ENCODE measurements at regions not wholly inside any gene's neighbourhood (a gene's known extent, or its start where the extent isn't known, plus 50 kb on each side); places are given as distances from the start of the nearest gene placed in this dataset.
A peak's percentile ranks its signal among the peaks of the same experiment; 100 is the strongest.

DNA sequence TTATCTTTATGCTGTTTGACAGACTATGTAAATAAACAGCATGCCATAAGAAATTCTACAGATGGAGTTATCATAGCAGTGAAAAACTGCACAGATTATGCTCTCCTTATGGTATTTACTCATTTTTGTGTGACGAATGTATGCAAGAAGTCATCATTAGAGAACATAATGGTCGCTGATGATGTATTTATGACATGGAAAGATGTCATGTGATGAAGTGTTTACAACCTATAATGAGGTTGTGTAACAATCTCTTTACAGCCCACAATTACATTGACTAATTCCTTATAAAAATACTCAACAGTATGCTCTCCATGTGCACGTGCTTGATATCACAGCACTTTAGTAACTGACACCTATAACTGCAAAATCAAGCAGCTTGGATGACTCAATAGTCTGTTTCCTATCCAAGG lies 192.4 kb downstream of the BMP2 start (continued):
- TF ChIP-seq, protein P1, sequence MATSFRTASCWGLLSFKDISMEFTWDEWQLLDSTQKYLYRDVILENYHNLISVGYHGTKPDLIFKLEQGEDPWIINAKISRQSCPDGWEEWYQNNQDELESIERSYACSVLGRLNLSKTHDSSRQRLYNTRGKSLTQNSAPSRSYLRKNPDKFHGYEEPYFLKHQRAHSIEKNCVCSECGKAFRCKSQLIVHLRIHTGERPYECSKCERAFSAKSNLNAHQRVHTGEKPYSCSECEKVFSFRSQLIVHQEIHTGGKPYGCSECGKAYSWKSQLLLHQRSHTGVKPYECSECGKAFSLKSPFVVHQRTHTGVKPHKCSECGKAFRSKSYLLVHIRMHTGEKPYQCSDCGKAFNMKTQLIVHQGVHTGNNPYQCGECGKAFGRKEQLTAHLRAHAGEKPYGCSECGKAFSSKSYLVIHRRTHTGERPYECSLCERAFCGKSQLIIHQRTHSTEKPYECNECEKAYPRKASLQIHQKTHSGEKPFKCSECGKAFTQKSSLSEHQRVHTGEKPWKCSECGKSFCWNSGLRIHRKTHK (tag by site-specific recombination; IDR thresholded peaks at IDR 0.05) = no peak
- TF ChIP-seq, protein P2, sequence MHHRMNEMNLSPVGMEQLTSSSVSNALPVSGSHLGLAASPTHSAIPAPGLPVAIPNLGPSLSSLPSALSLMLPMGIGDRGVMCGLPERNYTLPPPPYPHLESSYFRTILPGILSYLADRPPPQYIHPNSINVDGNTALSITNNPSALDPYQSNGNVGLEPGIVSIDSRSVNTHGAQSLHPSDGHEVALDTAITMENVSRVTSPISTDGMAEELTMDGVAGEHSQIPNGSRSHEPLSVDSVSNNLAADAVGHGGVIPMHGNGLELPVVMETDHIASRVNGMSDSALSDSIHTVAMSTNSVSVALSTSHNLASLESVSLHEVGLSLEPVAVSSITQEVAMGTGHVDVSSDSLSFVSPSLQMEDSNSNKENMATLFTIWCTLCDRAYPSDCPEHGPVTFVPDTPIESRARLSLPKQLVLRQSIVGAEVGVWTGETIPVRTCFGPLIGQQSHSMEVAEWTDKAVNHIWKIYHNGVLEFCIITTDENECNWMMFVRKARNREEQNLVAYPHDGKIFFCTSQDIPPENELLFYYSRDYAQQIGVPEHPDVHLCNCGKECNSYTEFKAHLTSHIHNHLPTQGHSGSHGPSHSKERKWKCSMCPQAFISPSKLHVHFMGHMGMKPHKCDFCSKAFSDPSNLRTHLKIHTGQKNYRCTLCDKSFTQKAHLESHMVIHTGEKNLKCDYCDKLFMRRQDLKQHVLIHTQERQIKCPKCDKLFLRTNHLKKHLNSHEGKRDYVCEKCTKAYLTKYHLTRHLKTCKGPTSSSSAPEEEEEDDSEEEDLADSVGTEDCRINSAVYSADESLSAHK (tag by site-specific recombination; IDR thresholded peaks at IDR 0.05) = no peak
- TF ChIP-seq ZNF16 (tag by site-specific recombination; IDR thresholded peaks at IDR 0.05; ENCODE audit: low read depth) = no peak
- TF ChIP-seq ZNF623 (tag by site-specific recombination; IDR thresholded peaks at IDR 0.05) = no peak
- TF ChIP-seq, protein P3, sequence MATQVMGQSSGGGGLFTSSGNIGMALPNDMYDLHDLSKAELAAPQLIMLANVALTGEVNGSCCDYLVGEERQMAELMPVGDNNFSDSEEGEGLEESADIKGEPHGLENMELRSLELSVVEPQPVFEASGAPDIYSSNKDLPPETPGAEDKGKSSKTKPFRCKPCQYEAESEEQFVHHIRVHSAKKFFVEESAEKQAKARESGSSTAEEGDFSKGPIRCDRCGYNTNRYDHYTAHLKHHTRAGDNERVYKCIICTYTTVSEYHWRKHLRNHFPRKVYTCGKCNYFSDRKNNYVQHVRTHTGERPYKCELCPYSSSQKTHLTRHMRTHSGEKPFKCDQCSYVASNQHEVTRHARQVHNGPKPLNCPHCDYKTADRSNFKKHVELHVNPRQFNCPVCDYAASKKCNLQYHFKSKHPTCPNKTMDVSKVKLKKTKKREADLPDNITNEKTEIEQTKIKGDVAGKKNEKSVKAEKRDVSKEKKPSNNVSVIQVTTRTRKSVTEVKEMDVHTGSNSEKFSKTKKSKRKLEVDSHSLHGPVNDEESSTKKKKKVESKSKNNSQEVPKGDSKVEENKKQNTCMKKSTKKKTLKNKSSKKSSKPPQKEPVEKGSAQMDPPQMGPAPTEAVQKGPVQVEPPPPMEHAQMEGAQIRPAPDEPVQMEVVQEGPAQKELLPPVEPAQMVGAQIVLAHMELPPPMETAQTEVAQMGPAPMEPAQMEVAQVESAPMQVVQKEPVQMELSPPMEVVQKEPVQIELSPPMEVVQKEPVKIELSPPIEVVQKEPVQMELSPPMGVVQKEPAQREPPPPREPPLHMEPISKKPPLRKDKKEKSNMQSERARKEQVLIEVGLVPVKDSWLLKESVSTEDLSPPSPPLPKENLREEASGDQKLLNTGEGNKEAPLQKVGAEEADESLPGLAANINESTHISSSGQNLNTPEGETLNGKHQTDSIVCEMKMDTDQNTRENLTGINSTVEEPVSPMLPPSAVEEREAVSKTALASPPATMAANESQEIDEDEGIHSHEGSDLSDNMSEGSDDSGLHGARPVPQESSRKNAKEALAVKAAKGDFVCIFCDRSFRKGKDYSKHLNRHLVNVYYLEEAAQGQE (tag by site-specific recombination; IDR thresholded peaks at IDR 0.05) = no peak
- TF ChIP-seq, protein P4, sequence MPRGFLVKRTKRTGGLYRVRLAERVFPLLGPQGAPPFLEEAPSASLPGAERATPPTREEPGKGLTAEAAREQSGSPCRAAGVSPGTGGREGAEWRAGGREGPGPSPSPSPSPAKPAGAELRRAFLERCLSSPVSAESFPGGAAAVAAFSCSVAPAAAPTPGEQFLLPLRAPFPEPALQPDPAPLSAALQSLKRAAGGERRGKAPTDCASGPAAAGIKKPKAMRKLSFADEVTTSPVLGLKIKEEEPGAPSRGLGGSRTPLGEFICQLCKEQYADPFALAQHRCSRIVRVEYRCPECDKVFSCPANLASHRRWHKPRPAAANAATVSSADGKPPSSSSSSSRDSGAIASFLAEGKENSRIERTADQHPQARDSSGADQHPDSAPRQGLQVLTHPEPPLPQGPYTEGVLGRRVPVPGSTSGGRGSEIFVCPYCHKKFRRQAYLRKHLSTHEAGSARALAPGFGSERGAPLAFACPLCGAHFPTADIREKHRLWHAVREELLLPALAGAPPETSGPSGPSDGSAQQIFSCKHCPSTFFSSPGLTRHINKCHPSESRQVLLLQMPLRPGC (tag by site-specific recombination; IDR thresholded peaks at IDR 0.05) = 0 out of 2 replicates have a peak, but pooled peaks have one; percentile 43
- TF ChIP-seq TCF7L2 (IDR thresholded peaks at IDR 0.05; ENCODE audit: borderline replicate concordance, low read depth, low read length) = peak; percentile 92
- TF ChIP-seq IKZF3 (tag by site-specific recombination; IDR thresholded peaks at IDR 0.05) = 0 out of 2 replicates have a peak, but pooled peaks have one; percentile 32
- no peak for TF ChIP-seq MEIS1 (CRISPR knock-in tag; IDR thresholded peaks at IDR 0.05; ENCODE audit: borderline replicate concordance)
- TF ChIP-seq SP7 (tag by site-specific recombination; IDR thresholded peaks at IDR 0.05) = peak; percentile 87
- TF ChIP-seq HOXD13 (CRISPR knock-in tag; IDR thresholded peaks at IDR 0.05; ENCODE audit: borderline replicate concordance) = peak; percentile 74
- TF ChIP-seq HOXA7 (CRISPR knock-in tag; IDR thresholded peaks at IDR 0.05; ENCODE audit: borderline replicate concordance) = no peak
- TF ChIP-seq SCRT2 (tag by site-specific recombination; IDR thresholded peaks at IDR 0.05) = peak; percentile 49; the same call in 1 of the 2 replicates
- peak; percentile 69; the same call in 1 of the 2 replicates for TF ChIP-seq BCL11A (tag by site-specific recombination; IDR thresholded peaks at IDR 0.05; ENCODE audit: low read depth)
- TF ChIP-seq ZNF19 (tag by site-specific recombination; IDR thresholded peaks at IDR 0.05; ENCODE audit: low read depth) = no peak
- peak; percentile 75 for TF ChIP-seq KLF8 (tag by site-specific recombination; IDR thresholded peaks at IDR 0.05)
- TF ChIP-seq ZNF843 (tag by site-specific recombination; IDR thresholded peaks at IDR 0.05) = no peak
- TF ChIP-seq EGR2 (tag by site-specific recombination; IDR thresholded peaks at IDR 0.05; ENCODE audit: low read depth) = no peak

DNA sequence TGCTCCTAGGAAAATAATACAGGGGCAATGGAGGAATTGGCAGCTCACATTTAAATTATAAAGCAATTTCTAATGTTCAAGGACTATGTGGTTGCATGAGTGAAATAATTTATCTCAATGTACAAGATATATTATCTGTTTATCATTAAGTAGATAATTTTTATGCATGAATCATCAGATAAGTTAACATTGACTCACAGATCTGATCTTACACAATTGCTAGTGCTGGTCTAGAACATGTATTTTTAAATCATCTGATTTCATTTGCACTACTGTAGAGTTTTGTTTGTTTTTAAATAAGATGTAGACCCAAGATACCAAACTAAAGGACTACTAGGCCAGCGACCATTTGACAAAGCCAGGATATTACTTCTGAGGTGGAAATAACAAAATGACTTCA lies 199.2 kb downstream of the BMP2 start:
- ChIA-PET CTCF (interaction anchor here (0.6 kb wide), 1 partner anchor 10 kb away, joined by 3 read pairs; no protein-coding TSS in a partner anchor), POLR2A (no interaction called here)
- Histone ChIP-seq H3K4me3 (ENCODE audit: low read depth, low read length) (no peak overlapping the region), H3K27ac (ENCODE audit: extremely low read depth, low read depth, low read length) (no peak overlapping the region), H3K9me3 (ENCODE audit: control insufficient read depth, insufficient read depth, low read depth, low read length) (no peaks in the 10 kb centered on the region), H3K4me1 (ENCODE audit: control insufficient read depth, insufficient read depth, low read length) (no peaks in the 10 kb centered on the region), H3K36me3 (ENCODE audit: control insufficient read depth in 2 of 2, insufficient read depth in 1 of 2, low read length in 2 of 2) (no peaks in the 10 kb centered on the region)
- TF ChIP-seq MZF1 (tag by site-specific recombination; IDR thresholded peaks at IDR 0.05; ENCODE audit: borderline replicate concordance) (no peak), ZNF837 (tag by site-specific recombination; IDR thresholded peaks at IDR 0.05) (no peak), ZNF791 (tag by site-specific recombination; IDR thresholded peaks at IDR 0.05) (no peak), GLIS2 (tag by site-specific recombination; IDR thresholded peaks at IDR 0.05) (no peak), ZNF76 (tag by site-specific recombination; IDR thresholded peaks at IDR 0.05; ENCODE audit: borderline replicate concordance, low read depth) (no peak), ZNF214 (tag by site-specific recombination; IDR thresholded peaks at IDR 0.05; ENCODE audit: borderline replicate concordance) (no peak), TCF7L2 (IDR thresholded peaks at IDR 0.05; ENCODE audit: borderline replicate concordance, low read depth, low read length) (no peak)
- TF ChIP-seq, protein P5, sequence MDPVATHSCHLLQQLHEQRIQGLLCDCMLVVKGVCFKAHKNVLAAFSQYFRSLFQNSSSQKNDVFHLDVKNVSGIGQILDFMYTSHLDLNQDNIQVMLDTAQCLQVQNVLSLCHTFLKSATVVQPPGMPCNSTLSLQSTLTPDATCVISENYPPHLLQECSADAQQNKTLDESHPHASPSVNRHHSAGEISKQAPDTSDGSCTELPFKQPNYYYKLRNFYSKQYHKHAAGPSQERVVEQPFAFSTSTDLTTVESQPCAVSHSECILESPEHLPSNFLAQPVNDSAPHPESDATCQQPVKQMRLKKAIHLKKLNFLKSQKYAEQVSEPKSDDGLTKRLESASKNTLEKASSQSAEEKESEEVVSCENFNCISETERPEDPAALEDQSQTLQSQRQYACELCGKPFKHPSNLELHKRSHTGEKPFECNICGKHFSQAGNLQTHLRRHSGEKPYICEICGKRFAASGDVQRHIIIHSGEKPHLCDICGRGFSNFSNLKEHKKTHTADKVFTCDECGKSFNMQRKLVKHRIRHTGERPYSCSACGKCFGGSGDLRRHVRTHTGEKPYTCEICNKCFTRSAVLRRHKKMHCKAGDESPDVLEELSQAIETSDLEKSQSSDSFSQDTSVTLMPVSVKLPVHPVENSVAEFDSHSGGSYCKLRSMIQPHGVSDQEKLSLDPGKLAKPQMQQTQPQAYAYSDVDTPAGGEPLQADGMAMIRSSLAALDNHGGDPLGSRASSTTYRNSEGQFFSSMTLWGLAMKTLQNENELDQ (tag by site-specific recombination; IDR thresholded peaks at IDR 0.05; ENCODE audit: low read depth) = no peak
